Panc1 (cell line): ENCODE measurements at regions not wholly inside any gene's neighbourhood (a gene's known extent, or its start where the extent isn't known, plus 50 kb on each side); places are given as distances from the start of the nearest gene placed in this dataset.

ENCODE experiments used
- ATAC-seq: fragments of 200-7000 bp; cut with Tn5 transposase; 2 replicates; pipeline ENCODE4 v1.9.1; 2020; ENCODE audit warnings: mild to moderate bottlenecking, moderate library complexity
- BruUV-seq: library from RNA; stranded (reverse); fragments of 400-500 nt; replicated peaks from 2 replicates; lab custom pipeline; 2021; lab: Mats Ljungman, UMichigan
- CTCF ChIA-PET: fragments of 300-600 bp; sonication (Branson Sonifier 250); formaldehyde crosslinking; loops from one replicate; lab custom pipeline; 2022; ENCODE audit warnings: antibody characterized with exemption; lab: Charles Lee
- POLR2A ChIA-PET: fragments of 300-600 bp; sonication (Branson Sonifier 250); formaldehyde crosslinking; loops from one replicate; lab custom pipeline; 2022; ENCODE audit warnings: antibody characterized with exemption; lab: Charles Lee
- DNase-seq: peaks from one replicate; pipeline ENCODE4 v3.0.0-alpha.2; 2010; ENCODE audit warnings: low read depth, low spot score
- H3K27ac ChIP-seq: 2 replicates; pipeline ENCODE4 v1.5.1; 2011; ENCODE audit warnings: mild to moderate bottlenecking, low read length, inconsistent platforms
- H3K27me3 ChIP-seq: fragments of 200-500 bp; sonication (Bioruptor generic); 2 replicates; pipeline ENCODE4 v1.6.0; 2014; ENCODE audit warnings: low read length, inconsistent platforms; ENCODE audit not compliant: control insufficient read depth, insufficient read depth
- H3K36me3 ChIP-seq: fragments of 200-500 bp; sonication (Bioruptor generic); 2 replicates; pipeline ENCODE4 v1.5.1; 2014; ENCODE audit warnings: inconsistent platforms, mild to moderate bottlenecking, low read length, moderate library complexity; ENCODE audit not compliant: control insufficient read depth, insufficient read depth
- H3K4me1 ChIP-seq: 2 replicates; pipeline ENCODE4 v1.5.1; 2011; ENCODE audit warnings: inconsistent platforms, mild to moderate bottlenecking, low read length, moderate library complexity; ENCODE audit not compliant: control insufficient read depth, insufficient read depth
- H3K4me3 ChIP-seq, 2 experiments: 2 replicates each; pipeline ENCODE4 v1.5.1; 2011 to 2012; ENCODE audit warnings: low read depth in 2 of 2, low read length in 2 of 2, mild to moderate bottlenecking in 2 of 2, inconsistent platforms in 1 of 2, moderate library complexity in 1 of 2
- H3K9me3 ChIP-seq: fragments of 200-500 bp; sonication (Bioruptor generic); 2 replicates; pipeline ENCODE4 v1.5.1; 2014; ENCODE audit warnings: low read depth, mild to moderate bottlenecking, inconsistent platforms, low read length, moderate library complexity; ENCODE audit not compliant: control insufficient read depth, insufficient read depth
- POLR2AphosphoS5 ChIP-seq: IDR thresholded peaks from 2 replicates; pipeline ENCODE4 v1.6.1; 2012; ENCODE audit warnings: mild to moderate bottlenecking, low read depth, low read length, moderate library complexity
- SIN3A ChIP-seq: IDR thresholded peaks from 2 replicates; pipeline ENCODE4 v1.6.1; 2012; ENCODE audit warnings: low read depth, mild to moderate bottlenecking, low read length, moderate library complexity, borderline replicate concordance; ENCODE audit not compliant: insufficient read depth
- TCF7L2 ChIP-seq: IDR thresholded peaks from 2 replicates; pipeline ENCODE4 v1.6.1; 2011; ENCODE audit warnings: mild to moderate bottlenecking, low read depth, low read length, inconsistent platforms
- in situ Hi-C: cut with HindIII; loops from 2 replicates; pipeline ENCODE4 v1.10.0; 2016; ENCODE audit warnings: low sequenced_read_pairs, low pct_unique_long_range_greater_than_20kb
- intact Hi-C: fragments of 100-400 bp; cut with micrococcal nuclease; formaldehyde crosslinking; loops from one replicate; pipeline ENCODE4 v1.10.0; 2022; ENCODE audit not compliant: unreplicated experiment
- TF ChIP-seq, protein P1 (sequence below), 2 experiments: IDR thresholded peaks; 2 replicates each; pipeline ENCODE4 v1.6.1; 2011 to 2012; ENCODE audit warnings: low read depth in 2 of 2, control low read depth in 1 of 2, low read length in 1 of 2, mild to moderate bottlenecking in 1 of 2, moderate library complexity in 1 of 2; ENCODE audit not compliant: insufficient read depth in 1 of 2
- TF ChIP-seq, protein P2 (sequence below): fragments of 450-650 bp; IDR thresholded peaks from 2 replicates; pipeline ENCODE4 v1.5.1; 2017; ENCODE audit warnings: mild to moderate bottlenecking

DNA sequence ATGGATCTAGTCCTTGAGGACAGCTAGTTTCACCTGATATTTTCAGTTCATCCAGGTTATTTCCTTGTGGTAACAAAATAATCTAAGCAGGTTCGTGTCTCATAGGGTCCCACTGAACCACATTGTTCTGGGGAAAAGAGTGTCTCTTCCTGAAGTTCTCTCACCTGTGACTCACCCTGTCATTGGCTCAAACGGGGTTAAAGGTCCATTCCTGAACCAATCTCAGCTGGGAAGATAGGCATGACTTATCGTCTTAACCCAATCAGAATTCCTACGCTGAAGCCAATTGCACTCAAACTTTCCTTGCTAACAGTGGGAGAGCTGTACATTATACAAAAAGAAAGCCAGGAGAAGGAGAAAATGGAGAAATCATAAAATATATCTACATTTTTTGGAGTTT is 475.8 kb downstream of the TOX3 start:
- intact Hi-C loops, result loop anchor here (2.0 kb wide), 1 partner anchor 842 kb away; no protein-coding TSS in a partner anchor
- BruUV-seq, result no TSS peak
- CTCF ChIA-PET, result no interaction called here

DNA sequence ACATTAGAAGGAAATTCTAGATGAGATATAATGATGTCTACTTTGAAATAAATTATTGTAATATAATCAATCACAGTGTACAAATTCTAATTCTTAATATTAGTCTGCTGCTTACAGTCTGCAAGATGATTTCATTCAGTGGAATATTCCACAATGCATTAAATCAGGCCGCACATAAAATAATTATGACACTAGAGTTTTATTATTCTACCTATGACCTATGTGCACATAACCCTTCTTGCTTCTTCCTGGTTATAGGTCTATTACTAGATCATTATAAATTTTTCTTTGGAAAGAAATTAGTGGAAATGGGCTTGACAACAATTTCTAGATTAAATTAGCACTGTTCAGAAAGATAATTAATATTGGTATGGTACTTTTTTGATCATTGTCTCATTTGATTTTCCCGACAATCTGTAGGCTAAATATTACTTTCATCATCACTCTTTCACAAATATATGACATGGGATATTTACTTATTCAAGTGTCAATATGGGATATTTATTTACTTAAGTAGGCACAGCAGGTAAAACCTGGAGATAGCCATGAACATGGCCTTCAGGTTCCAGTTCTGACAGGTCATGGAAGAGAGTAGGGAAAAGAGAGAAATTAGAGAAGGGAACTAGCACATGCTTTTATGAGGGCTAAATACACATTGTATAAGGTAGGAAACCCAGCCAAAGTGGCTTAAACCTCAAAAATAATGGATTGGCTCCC is 476.4 kb downstream of the TOX3 start:
- Histone ChIP-seq H3K27me3 (no peaks in the 10 kb centered on the region), H3K4me3 (no peak overlapping the region), H3K36me3 (no peaks in the 10 kb centered on the region), H3K27ac (no peak overlapping the region), H3K9me3 (no peaks in the 10 kb centered on the region), H3K4me1 (no peaks in the 10 kb centered on the region)
- intact Hi-C loops, result loop anchor here (2.0 kb wide), 1 partner anchor 842 kb away; no protein-coding TSS in a partner anchor
- DNase-seq (no peak), ATAC-seq (no peak)
- TF ChIP-seq SIN3A (no peak), TCF7L2 (no peak), POLR2AphosphoS5 (no peak)
- TF ChIP-seq, protein P1, sequence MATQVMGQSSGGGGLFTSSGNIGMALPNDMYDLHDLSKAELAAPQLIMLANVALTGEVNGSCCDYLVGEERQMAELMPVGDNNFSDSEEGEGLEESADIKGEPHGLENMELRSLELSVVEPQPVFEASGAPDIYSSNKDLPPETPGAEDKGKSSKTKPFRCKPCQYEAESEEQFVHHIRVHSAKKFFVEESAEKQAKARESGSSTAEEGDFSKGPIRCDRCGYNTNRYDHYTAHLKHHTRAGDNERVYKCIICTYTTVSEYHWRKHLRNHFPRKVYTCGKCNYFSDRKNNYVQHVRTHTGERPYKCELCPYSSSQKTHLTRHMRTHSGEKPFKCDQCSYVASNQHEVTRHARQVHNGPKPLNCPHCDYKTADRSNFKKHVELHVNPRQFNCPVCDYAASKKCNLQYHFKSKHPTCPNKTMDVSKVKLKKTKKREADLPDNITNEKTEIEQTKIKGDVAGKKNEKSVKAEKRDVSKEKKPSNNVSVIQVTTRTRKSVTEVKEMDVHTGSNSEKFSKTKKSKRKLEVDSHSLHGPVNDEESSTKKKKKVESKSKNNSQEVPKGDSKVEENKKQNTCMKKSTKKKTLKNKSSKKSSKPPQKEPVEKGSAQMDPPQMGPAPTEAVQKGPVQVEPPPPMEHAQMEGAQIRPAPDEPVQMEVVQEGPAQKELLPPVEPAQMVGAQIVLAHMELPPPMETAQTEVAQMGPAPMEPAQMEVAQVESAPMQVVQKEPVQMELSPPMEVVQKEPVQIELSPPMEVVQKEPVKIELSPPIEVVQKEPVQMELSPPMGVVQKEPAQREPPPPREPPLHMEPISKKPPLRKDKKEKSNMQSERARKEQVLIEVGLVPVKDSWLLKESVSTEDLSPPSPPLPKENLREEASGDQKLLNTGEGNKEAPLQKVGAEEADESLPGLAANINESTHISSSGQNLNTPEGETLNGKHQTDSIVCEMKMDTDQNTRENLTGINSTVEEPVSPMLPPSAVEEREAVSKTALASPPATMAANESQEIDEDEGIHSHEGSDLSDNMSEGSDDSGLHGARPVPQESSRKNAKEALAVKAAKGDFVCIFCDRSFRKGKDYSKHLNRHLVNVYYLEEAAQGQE (IDR thresholded peaks at IDR 0.05; ENCODE audit: insufficient read depth in 1 of 2, low read depth in 2 of 2, low read length in 1 of 2), result no peak
- TF ChIP-seq, protein P2, sequence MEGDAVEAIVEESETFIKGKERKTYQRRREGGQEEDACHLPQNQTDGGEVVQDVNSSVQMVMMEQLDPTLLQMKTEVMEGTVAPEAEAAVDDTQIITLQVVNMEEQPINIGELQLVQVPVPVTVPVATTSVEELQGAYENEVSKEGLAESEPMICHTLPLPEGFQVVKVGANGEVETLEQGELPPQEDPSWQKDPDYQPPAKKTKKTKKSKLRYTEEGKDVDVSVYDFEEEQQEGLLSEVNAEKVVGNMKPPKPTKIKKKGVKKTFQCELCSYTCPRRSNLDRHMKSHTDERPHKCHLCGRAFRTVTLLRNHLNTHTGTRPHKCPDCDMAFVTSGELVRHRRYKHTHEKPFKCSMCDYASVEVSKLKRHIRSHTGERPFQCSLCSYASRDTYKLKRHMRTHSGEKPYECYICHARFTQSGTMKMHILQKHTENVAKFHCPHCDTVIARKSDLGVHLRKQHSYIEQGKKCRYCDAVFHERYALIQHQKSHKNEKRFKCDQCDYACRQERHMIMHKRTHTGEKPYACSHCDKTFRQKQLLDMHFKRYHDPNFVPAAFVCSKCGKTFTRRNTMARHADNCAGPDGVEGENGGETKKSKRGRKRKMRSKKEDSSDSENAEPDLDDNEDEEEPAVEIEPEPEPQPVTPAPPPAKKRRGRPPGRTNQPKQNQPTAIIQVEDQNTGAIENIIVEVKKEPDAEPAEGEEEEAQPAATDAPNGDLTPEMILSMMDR, result no peak
- BruUV-seq, result no TSS peak
- POLR2A ChIA-PET, result no interaction called here
- in situ Hi-C loops, result no loop called here
- CTCF ChIA-PET, result no interaction called here

More for the DNA sequence above, 475.8 kb downstream of the TOX3 start:
- ATAC-seq, result no peak
- Histone ChIP-seq H3K27ac (no peak overlapping the region), H3K4me3 (no peak overlapping the region), H3K4me1 (no peaks in the 10 kb centered on the region), H3K27me3 (no peaks in the 10 kb centered on the region), H3K9me3 (no peaks in the 10 kb centered on the region), H3K36me3 (no peaks in the 10 kb centered on the region)
- no peak for DNase-seq
- TF ChIP-seq SIN3A (no peak), POLR2AphosphoS5 (no peak), TCF7L2 (no peak)
- TF ChIP-seq, protein P2, result no peak
- TF ChIP-seq, protein P1 (IDR thresholded peaks at IDR 0.05; ENCODE audit: insufficient read depth in 1 of 2, low read depth in 2 of 2, low read length in 1 of 2), result no peak
- in situ Hi-C loops, result no loop called here
- POLR2A ChIA-PET, result no interaction called here
